H4 (cell line): ENCODE measurements at regions not wholly inside any gene's neighbourhood (a gene's known extent, or its start where the extent isn't known, plus 50 kb on each side); places are given as distances from the start of the nearest gene placed in this dataset.

Experiments
- DNase-seq: peaks from one replicate; pipeline ENCODE4 v3.0.0-alpha.2; 2015; ENCODE audit warnings: low spot score

DNA sequence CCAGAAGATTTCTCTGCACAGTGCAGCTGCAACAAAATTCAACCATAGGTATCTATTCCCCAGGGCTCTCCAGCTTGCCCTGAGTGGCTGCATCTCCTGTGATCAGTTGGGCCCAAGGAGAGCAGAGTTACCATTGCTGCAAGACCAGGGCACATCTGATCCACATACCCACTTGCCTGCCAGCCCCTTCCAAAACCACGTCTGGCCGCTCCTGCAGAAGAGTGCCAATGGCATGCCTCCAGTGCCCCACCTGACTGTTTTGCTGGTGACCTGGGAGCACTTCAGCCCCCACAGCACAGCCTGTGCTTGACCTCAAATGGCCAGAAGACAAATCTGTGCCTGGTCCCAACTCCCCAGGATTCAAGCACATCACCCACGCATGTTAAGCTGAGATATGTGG, 526.1 kb upstream of the GBE1 start:
- no peak for DNase-seq

DNA sequence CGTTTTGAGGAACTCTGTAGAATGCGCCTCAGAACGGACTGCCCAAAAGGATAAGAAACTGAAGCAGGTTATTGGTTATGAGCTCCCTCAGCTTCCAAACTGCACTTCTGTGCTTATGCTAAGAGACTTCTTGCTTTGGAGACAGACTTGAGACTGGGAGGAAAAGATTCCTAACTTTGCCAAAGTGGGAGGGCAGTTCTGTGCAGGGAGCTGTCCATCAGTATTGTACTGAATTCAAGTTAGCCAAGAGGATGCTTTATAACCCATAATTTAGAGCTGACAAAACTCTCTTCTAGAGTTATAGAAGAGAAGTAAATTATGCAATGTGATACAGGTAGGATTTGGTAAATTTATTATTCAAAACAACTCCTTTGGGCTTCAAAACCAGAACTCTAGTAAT, 519.8 kb upstream of the GBE1 start:
- DNase-seq = no peak

DNA sequence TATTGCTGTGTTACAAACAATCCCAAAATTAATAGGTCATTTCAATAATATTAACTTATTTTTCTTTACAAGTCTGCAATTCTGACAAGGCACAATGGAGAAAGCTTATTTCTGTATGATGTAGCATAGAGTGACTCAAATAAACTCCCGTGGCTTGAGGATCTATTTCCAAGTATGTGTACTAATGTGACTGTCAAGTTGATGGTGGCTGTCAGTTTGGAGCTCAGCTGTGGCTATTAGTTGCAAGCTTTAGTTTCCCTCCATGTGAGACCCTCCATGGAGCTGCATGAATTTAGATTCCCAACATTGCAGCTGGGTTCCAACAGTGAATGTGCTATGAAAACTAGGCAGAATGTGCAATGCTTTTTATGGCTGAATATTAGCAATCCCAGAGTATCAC, 515.5 kb upstream of the GBE1 start:
- DNase-seq = no peak

DNA sequence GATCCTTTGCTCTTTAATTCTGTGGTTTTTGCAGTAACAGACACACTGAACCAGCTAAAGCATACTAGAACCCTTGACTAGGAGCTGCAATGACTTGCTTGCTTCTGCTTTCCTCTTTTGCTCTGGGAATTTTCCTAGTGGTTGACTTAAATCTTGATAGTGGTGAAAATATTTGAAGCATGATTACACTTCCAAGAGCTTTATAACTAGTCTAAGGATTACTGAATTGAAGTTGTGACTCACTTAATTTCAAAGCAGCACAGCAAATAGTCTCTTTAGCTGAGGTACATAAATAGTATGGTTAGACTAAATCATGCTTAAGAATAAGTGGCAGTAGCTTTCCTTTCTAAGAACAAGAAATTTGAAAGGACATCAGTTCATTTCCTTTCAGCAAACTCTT, 513.5 kb upstream of the GBE1 start:
- DNase-seq = no peak

DNA sequence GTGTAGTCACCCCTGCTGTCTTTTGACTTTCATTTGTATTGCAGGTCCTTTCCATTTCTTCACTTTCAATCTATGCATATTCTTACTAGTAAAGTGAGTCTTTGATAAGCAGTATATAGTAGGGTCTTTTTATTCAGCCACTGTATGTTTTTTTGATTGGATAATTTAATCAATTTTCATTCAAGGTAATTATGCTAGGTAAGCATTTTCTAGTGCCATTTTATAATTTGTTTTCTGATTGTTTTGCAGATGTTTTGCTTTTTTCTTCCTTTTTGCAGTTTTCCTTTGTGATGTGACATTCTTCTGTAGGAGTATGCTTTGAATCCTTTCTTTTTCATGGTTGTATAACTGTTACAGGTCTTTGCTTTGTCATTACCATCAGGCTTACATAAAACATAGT, 504.3 kb upstream of the GBE1 start:
- DNase-seq = no peak

DNA sequence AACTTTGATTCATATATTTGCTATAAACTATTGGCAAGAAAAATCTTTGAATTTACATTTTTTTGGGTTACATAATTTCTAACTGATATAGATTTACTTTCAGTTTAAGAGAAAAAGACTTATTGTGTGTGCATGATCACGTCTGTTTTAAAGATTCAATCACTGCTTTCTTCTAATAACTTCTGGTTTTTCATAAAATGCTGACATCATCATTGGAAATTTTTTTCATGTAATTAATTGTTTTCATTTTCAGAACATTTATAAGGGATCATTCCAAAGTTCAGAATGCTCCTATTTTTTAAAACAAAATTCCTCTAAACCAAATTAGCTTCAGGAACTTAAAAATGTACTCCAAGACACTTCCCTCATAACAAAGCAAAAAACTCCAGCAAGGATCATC, 500.7 kb upstream of the GBE1 start:
- no peak for DNase-seq

DNA sequence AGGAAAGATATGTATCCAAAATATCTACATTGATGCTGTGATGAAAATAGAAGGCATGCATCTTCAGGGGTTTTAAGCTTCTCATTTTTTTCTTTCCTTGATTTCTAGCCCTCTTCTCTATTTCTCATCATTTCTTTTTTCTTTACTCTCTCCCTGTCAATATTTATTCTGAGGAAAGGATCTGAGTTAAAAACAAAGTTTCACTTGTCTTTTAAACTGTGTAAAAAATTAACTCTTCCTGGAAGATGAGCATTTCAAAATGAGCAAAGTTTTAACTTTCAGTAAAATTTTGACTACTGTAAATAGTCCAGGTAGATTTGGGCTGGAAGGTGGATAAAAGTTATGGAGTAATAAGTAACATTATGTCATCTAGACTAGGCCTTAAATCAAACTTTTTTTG, 500.2 kb upstream of the GBE1 start:
- DNase-seq = no peak

DNA sequence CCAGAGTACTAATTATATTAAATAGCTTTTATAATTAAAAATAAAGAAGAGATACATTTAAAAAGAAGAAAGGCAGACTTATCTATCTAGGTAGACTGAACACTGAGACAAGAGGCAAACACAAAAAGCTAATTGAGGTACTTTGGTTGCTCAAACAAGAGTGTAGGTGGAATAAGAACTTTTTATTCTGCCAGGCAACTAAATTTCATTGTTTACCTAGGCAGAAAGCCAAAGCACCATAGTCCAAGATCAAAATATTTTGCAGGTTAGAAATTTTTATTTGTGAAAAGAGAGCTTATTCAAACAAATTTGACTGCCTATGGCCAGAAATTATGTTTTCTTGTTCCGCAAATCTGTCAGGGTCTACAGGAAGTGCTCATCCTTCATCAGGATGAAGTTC, 499.6 kb upstream of the GBE1 start:
- DNase-seq = no peak

DNA sequence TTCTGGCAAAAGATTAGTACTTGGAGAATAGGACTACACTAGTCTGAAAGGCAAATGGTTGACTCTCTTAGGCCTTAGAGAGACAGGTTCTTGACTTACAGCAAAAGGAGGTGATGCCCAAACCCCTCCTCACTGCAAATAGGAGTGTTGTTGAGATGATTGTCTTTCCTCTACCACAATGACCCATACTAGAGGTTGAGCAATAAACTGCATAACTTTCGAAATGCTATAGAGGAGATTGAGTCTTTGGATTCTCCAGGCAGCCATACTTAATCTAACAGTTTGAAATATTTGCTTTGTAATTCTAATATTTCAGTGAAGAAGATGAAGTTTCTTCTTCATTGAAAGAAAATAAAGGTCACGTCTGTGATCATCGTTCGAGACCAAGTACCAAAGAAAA, 498.5 kb upstream of the GBE1 start:
- DNase-seq = no peak

DNA sequence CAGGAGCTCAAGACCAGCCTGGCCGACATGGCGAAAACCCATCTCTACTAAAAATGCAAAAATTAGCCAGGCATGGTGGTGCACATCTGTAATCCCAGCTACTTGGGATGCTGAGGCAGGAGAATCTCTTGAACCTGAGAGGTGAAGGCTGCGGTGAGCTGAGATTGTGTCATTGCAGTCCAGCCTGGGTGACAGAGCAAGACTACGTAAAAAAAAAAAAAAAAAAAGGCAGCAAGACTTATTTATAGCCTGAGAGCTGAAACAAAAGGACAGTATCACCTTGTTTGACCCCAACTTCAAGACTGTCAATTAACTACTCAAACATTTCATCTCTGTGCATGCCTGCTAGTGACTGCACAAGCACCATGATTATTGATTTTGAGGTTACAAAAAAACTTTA, 478.9 kb upstream of the GBE1 start:
- no peak for DNase-seq

DNA sequence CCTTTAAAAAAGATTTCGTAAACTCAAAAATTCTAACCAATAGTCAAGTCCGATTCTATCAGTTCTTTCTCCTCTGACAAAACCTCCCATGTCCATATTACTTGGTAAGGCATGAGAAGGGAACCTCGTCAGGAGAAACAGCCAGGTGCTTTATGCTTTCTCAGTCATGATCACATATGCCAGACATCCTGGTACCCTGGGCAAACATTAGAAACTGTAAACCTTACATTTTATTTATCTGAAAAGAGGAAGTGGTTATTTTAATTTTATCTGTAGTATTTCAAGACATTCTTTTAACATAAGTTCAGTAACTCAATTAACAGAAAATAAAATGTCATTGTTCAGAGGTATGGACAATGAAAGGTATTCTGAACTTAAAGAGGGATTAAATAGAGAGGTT, 474.8 kb upstream of the GBE1 start:
- no peak for DNase-seq

DNA sequence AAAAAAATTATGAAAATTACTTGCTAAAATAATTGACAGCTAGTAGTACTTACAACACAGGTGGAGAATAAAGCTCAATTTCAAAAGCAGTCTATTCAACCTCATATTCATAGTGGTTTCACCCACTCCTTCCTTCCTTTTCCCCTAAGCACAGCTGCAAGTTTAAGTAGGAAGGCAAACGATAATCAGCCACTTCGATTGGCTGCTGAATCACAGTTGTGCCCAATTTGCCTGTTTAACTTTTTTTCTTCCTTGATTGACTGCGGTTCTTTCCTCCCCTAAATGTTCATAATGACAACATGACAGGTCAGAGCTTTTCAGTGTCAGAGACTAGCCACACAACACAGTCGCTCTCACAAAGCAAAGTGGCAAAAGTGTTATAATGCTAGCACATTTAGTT, 468.0 kb upstream of the GBE1 start:
- DNase-seq = no peak

DNA sequence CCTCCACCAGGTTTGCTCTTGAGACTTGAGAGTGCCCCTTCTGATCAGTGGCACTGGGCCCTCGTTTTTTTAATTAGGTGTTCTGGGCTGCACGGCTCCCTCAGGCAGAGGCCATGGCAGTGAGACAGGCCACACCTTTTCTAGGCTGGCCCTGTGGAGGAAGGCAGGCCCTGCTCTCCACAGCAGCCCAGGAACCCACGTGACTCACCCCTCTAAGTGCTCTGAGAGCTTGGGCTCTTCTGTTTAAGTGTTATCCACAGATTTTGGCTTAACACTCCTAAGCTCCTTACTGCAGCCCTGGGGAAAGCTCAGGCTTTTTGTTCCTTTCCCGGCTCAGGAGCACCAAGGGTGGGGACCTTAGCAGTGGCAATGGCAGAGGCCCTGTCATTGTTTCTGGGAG, 463.2 kb upstream of the GBE1 start:
- no peak for DNase-seq

DNA sequence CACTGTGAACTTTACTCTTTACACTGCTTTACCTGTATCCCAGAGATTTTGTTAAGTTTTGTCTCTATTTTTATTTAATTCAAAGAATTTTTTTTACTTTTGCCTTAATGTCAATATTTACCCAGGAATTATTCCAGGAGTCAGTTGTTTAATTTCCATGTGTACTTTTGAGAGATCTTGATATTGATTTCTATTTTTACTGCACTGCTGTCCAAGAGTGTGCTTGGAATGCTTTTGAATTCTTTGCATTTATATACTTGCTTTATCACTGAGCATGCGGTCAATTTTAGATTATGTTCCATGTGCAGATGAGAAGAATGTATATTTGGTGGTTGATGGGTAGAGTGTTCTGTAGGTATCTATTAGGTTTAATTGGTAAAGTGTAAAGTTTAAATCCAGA, 461.0 kb upstream of the GBE1 start:
- no peak for DNase-seq

DNA sequence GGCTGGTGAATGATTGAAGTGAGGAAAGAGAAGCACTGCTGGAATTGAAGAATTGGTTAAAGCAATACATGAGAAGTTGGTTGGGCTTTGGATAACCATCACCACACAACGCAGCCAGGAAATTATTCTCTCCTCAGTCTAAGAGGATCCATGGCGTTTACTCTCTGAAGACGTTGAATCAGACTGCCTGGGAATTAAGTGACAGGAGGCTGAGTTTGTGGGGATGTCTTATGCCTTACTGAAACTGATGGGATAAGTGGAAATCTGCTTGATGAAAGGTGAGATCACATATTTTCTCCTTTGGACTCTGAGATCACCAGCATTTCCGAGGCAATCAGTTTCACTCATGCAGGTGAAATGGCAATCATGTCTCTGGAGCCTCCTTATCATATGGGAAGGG, 456.1 kb upstream of the GBE1 start:
- no peak for DNase-seq

DNA sequence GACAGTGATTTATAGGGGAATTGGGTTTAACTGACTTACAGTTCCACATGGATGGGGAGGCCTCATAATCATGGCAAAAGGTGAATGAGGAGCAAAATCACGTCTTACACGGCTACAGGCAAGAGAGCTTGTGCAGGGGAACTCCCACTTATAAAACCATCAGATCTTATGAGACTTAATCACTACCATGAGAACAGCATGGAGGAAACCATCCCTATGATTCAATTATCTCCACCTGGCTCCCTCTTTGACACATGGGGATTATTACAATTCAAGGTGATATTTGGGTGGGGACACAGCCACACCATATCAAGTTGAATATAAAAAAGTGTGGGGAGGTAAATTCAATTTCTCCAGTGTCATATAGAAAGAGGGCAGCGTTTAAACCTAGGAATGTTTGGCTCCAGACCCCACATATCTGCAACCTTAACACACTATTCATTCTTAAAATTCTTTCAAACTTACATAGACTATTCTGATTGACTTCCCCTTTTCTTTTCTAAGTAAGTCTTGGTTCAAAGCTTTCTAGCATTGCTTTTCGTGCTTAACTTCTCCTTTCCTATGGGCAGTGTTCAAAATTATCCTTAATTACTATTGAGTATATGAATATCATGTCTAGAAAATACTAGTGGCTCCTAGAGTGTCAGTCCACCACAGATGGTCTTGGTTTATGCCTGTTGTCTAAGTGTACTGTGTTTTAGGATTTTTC, 446.7 kb upstream of the GBE1 start:
- DNase-seq = no peak

DNA sequence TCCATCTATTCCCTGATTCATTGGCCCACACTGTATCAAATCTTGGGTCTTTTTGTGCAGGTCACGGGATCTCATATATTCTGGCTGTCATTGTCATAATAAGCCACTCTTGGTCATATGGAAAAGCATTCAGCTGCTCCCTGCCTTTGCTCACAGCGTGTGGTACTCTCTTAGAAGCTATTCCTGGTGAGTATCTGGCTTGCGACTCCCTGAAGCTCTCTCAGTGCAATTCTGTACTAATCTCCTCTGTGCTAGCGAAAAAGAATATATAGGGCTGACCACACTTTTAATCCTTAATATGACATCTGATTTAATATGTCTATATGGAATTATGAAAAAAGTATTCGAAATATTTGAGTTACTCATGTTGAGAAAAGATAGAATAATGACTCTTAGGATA, 440.8 kb upstream of the GBE1 start:
- DNase-seq = no peak

DNA sequence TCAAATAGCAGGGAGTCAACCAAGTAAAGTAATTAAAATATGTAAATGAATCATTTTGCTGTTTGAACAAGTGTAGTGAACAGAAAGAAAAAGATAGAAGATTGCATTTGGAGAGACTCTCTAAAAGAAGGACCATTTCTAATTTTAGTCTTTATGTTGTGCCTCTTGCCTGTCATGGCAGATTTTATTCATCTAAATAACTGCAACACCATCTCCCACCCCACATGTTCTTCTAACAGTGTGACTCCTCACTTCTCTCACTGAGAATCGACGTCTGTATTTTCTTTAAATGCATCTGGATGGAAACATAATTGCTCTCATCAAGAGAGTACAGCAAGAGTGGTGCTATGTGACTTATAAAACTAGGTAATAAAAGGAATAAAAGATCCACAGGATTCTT, 439.9 kb upstream of the GBE1 start:
- no peak for DNase-seq

DNA sequence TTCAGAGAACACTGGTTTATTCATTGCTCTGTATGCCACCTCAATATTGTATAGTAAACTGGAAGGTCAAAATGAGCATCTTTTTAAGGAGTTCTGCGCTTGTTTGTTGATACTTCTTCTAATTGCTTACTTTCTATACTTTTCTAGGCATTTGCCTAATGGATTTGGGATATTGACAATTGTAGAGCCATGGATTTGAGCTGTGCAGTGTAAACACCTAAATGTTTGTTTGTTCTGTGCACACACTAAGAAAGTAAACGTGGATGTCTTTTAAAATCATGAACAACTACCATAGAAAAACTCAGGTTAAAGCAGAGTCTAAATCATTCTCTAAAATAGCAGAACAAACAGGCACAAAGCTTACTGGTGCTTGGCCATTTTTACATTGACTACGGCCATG, 436.6 kb upstream of the GBE1 start:
- DNase-seq = no peak

DNA sequence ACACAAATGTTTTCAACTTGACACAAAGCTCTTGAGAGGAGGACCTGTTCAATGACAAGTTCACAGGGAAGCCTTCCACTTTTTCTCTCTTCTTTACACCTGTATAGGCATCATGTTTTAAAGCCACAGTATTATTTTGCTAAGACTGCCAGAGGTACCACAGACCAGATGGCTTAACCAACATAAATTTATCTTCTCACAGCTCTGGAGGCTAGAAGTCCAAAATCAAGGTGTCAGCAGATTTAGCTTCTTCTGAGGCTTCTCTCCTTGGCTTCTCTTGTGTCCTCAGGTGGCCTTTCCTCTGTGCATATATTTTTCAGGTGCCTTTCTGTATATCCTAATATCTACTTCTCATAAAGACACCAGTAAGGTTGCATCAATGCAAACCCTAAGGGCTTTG, 435.2 kb upstream of the GBE1 start:
- DNase-seq = no peak

DNA sequence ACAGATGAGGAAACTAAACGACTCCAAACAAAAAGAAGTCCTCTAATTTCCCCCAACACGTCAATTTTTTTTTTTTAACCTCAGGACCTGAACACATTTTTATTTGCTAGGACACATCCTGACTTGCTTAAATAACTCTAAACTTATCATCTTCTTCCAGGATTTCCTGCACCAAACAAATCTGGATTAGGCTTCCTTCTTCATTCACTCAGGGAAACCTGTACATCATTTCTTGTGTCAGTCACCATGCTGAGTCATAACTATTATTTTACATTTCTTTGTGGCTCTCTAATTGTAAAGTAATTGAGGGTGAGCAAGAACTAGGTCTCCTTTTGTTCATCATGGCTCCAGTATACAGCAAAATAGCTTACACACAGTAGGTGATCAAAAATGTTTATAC, 433.4 kb upstream of the GBE1 start:
- DNase-seq = no peak

DNA sequence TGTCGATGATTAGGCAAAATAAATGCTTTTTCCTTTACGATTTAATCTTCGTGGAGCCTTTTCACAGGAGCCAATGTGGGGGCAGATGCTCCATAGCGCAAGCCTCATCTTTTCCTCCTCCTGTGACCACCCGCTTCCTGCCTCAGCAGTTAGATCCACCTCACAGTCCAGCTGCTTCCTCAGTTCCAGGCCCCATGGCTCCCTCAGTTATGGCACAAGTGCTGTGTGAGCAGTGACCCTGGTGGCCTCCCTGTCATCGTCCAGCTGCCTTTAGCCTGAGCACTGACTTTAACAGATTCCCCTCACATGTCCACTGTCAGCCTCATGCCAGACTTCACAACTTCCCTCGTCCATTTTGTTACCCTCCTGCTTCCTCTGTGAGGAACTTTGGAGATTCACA, 424.6 kb upstream of the GBE1 start:
- no peak for DNase-seq

DNA sequence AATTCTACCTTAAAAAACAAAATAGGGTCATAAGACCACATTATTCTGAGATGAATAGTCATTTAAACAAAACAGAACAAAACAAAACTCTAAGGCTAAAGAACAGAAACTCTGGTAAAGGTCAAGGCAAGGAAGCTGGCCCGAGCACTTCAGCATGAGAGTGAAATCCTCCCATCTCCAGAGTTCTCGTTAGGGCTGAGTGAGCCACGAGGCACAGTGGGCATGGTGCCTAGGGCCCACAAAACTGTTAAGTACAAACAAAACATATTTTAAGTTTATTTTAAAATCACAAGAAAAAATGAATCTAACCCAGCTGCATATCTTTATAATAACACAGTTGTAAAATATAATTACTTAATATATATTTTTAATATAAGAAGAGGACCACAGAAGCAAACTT, 417.8 kb upstream of the GBE1 start:
- DNase-seq = no peak

DNA sequence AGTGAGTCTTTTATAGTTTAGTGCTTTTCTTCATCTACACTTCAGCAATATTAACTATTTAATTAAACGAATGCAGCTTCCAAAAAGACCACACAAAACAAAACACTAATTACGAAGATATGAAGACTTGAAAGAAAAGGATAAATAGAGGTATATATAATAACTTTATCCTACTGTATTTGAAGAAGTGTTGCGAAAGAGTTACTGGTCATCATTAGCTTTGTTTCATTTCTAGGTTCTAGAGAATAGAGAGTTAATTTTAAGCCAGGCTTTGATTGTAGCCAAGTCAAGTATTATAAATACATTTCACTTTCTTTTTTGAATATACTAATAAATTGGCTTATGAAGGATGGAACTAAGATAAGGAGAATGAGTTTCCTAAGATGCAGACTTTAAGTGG, 416.8 kb upstream of the GBE1 start:
- no peak for DNase-seq

DNA sequence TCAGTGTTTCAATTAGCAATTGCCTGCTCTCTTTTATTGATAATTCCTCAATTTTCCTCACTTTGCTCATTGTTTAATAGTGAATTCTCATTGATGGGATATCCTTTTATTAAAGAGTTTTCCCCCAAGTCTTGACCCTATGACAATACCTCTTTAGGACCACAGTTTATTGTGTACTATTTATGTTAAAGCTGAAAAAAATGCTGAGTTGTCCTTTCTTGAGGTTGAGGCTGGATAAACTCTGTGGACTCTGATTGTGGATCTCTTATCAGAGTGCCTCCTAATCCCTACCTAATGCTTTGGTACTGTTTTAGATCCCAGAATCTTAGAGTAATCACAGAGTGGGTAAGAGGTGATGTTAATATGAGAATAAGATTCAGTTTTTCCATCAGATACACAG, 416.3 kb upstream of the GBE1 start:
- no peak for DNase-seq
